IPS-20b (cell line): ENCODE measurements at regions not wholly inside any gene's neighbourhood (a gene's known extent, or its start where the extent isn't known, plus 50 kb on each side); places are given as distances from the start of the nearest gene placed in this dataset.
"Not testable (repeated sequence)": the region's sequence is repeated elsewhere in the genome, so short reads cannot be mapped to it uniquely, and the experiment has no call there.

ENCODE experiments used
- H3K27ac ChIP-seq: one replicate; pipeline ENCODE4 v1.5.1; 2013; ENCODE audit warnings: low read length
- H3K27me3 ChIP-seq: 2 replicates; pipeline ENCODE4 v1.6.1; 2013; ENCODE audit warnings: mild to moderate bottlenecking, low read length, inconsistent platforms; ENCODE audit not compliant: insufficient read depth
- H3K36me3 ChIP-seq: 2 replicates; pipeline ENCODE4 v1.6.1; 2013; ENCODE audit warnings: low read depth, mild to moderate bottlenecking, inconsistent platforms, low read length, moderate library complexity; ENCODE audit not compliant: insufficient read depth
- H3K4me1 ChIP-seq: 2 replicates; pipeline ENCODE4 v1.6.1; 2013; ENCODE audit warnings: mild to moderate bottlenecking, control low read depth, inconsistent platforms, low read length, moderate library complexity; ENCODE audit not compliant: insufficient read depth
- H3K4me3 ChIP-seq: 2 replicates; pipeline ENCODE4 v1.5.1; 2013; ENCODE audit warnings: mild to moderate bottlenecking, low read length, inconsistent platforms
- H3K9ac ChIP-seq: 2 replicates; pipeline ENCODE4 v1.6.1; 2013; ENCODE audit warnings: low read depth, mild to moderate bottlenecking, inconsistent platforms, low read length, moderate library complexity
- H3K9me3 ChIP-seq: 2 replicates; pipeline ENCODE4 v1.6.1; 2013; ENCODE audit warnings: mild to moderate bottlenecking, low read depth, low read length, inconsistent platforms; ENCODE audit not compliant: insufficient read depth

- Histone ChIP-seq H3K36me3 (no peaks in the 10 kb centered on the region), H3K9me3 (no peaks in the 10 kb centered on the region), H3K4me1 (no peaks in the 10 kb centered on the region), H3K27ac (no peak overlapping the region), H3K4me3 (no peak overlapping the region), H3K9ac (no peak overlapping the region), H3K27me3 (no peaks in the 10 kb centered on the region)
Measured at GRCh38 chr12:19901841-19902240, 462.5 kb downstream of the AEBP2 start.

DNA sequence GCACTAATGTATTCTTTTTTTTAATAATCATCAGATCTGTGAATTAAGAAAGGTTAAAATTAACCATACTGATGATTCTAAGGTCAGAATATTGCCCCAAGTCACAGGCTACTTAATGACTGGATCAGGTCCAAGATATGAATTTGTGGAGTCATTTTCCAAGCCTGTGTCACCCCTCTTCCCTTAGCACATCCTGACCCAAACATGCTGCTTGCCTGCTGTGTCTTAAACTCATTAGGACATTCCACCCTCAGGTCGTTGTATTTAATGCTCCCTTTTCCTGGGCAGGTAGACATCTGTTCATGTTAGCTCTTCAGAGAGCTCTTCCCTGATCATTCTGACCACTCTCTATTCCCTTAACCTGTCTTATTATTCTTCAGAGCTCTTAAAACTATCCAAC is 463.5 kb upstream of the PDE3A start:
- no peaks in the 10 kb centered on the region for H3K9me3 ChIP-seq
- H3K27me3 ChIP-seq = no peaks in the 10 kb centered on the region
- H3K4me1 ChIP-seq = no peaks in the 10 kb centered on the region
- H3K4me3 ChIP-seq = no peak overlapping the region
- H3K9ac ChIP-seq = no peak overlapping the region
- no peaks in the 10 kb centered on the region for H3K36me3 ChIP-seq
- no peak overlapping the region for H3K27ac ChIP-seq

DNA sequence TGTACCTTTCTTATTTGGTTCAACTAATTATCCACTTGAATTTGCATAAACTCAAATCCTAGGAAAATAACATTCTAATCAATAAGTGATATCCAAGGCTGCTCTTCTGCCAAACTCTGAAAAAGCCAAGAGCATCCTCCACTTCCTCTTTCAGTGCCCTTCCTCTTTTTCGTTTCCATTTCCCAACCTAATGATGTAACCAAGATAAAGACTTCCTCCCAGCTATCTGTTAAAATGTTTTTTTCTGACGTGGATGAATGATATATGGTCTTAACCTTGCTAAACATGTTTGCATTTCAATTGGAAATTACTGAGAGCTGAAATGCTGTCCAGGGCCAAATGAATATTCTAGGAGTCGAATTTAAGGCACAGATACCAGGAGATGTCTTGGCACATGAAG is 459.5 kb upstream of the PDE3A start:
- Histone ChIP-seq H3K4me1 (peaks cover under 1% of the 10 kb centered on the region; the same call in 1 of the 2 replicates), H3K9me3 (no peaks in the 10 kb centered on the region), H3K9ac (no peak overlapping the region), H3K36me3 (no peaks in the 10 kb centered on the region), H3K4me3 (no peak overlapping the region), H3K27me3 (no peaks in the 10 kb centered on the region), H3K27ac (no peak overlapping the region)

GRCh38 chr12:19909418-19909817 is 458.9 kb upstream of the PDE3A start:
- H3K9ac ChIP-seq = no peak overlapping the region
- H3K27ac ChIP-seq = no peak overlapping the region
- H3K36me3 ChIP-seq = no peaks in the 10 kb centered on the region
- no peaks in the 10 kb centered on the region for H3K9me3 ChIP-seq
- H3K4me1 ChIP-seq = peaks cover 6% of the 10 kb centered on the region; the same call in 1 of the 2 replicates
- H3K4me3 ChIP-seq = no peak overlapping the region
- H3K27me3 ChIP-seq = no peaks in the 10 kb centered on the region

GRCh38 chr12:19910681-19911080 is 457.7 kb upstream of the PDE3A start:
- no peaks in the 10 kb centered on the region for H3K27me3 ChIP-seq
- no peaks in the 10 kb centered on the region for H3K36me3 ChIP-seq
- H3K27ac ChIP-seq = no peak overlapping the region
- H3K9me3 ChIP-seq = no peaks in the 10 kb centered on the region
- H3K4me1 ChIP-seq = peaks cover 17% of the 10 kb centered on the region; the same call in 1 of the 2 replicates
- no peak overlapping the region for H3K4me3 ChIP-seq
- no peak overlapping the region for H3K9ac ChIP-seq

DNA sequence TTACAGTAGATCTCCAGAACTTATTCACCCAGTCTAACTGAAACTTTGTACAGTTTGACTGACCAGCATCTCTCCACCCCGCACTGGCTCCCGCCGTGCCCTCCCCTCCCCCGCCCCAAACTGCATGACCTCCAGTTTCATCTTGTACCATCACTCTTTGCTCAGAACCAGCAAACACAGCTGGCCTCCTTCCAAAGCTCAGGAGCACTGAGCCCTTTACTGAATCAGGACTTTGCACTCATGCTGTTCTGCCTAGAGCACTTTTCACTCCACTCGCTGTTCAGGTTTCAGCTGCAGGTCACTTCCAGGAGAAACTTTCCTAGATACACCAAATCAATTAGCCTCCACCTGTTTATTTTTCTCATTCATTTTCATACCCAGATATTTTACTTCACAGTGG is 455.3 kb upstream of the PDE3A start:
- Histone ChIP-seq H3K27me3 (no peaks in the 10 kb centered on the region), H3K4me3 (no peak overlapping the region), H3K4me1 (peaks cover 28% of the 10 kb centered on the region; the same call in 1 of the 2 replicates), H3K9ac (no peak overlapping the region), H3K27ac (no peak overlapping the region), H3K9me3 (no peaks in the 10 kb centered on the region), H3K36me3 (no peaks in the 10 kb centered on the region)

GRCh38 chr12:19915392-19916195 is 452.7 kb upstream of the PDE3A start:
- Histone ChIP-seq H3K4me1 (peaks cover 28% of the 10 kb centered on the region; the same call in 1 of the 2 replicates), H3K27ac (no peak overlapping the region), H3K9me3 (no peaks in the 10 kb centered on the region), H3K9ac (peak overlapping the region; percentile 41; the same call in 1 of the 2 replicates), H3K4me3 (no peak overlapping the region), H3K27me3 (no peaks in the 10 kb centered on the region), H3K36me3 (no peaks in the 10 kb centered on the region)

- Histone ChIP-seq H3K4me3 (no peak overlapping the region), H3K27ac (no peak overlapping the region), H3K9ac (peak overlapping the region; percentile 41; the same call in 1 of the 2 replicates), H3K36me3 (no peaks in the 10 kb centered on the region), H3K4me1 (peaks cover 28% of the 10 kb centered on the region; the same call in 1 of the 2 replicates), H3K9me3 (no peaks in the 10 kb centered on the region), H3K27me3 (no peaks in the 10 kb centered on the region)
Measured at GRCh38 chr12:19916196-19916753, 452.1 kb upstream of the PDE3A start.

- Histone ChIP-seq H3K27ac (no peak overlapping the region), H3K9ac (no peak overlapping the region), H3K27me3 (no peaks in the 10 kb centered on the region)
Measured at GRCh38 chr12:19916974-19917373, 451.4 kb upstream of the PDE3A start.

DNA sequence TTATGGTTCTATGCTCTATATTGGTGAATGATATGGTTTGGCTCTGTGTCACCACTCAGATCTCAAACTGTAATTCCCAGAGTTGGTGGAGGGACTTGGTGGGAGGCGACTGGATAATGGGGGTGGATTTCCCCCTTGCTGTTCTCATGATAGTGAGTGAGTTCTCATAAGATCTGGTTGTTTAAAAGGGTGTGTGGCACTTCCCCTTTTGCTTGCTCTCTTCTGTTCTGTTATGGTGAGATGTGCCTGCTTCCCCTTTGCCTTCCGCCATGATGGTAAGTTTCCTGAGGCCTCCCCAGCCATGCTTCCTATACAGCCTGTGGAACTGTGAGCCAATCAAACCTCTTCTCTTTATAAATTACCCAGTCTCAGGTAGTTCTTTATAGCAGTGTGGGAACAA is 446.6 kb upstream of the PDE3A start:
- not testable (repeated sequence) for H3K9me3 ChIP-seq, H3K4me1 ChIP-seq, H3K4me3 ChIP-seq, H3K27ac ChIP-seq, H3K36me3 ChIP-seq, H3K27me3 ChIP-seq, H3K9ac ChIP-seq

More at GRCh38 chr12:19916974-19917373, 451.4 kb upstream of the PDE3A start:
- peaks cover 28% of the 10 kb centered on the region; the same call in 1 of the 2 replicates for H3K4me1 ChIP-seq
- no peaks in the 10 kb centered on the region for H3K36me3 ChIP-seq
- H3K9me3 ChIP-seq = no peaks in the 10 kb centered on the region
- H3K4me3 ChIP-seq = no peak overlapping the region

GRCh38 chr12:19922717-19923116 is 445.6 kb upstream of the PDE3A start:
- Histone ChIP-seq H3K36me3 (no peaks in the 10 kb centered on the region), H3K4me3 (no peak overlapping the region), H3K27me3 (no peaks in the 10 kb centered on the region), H3K9me3 (no peaks in the 10 kb centered on the region), H3K9ac (no peak overlapping the region), H3K4me1 (peaks cover 6% of the 10 kb centered on the region; the same call in 1 of the 2 replicates), H3K27ac (no peak overlapping the region)

DNA sequence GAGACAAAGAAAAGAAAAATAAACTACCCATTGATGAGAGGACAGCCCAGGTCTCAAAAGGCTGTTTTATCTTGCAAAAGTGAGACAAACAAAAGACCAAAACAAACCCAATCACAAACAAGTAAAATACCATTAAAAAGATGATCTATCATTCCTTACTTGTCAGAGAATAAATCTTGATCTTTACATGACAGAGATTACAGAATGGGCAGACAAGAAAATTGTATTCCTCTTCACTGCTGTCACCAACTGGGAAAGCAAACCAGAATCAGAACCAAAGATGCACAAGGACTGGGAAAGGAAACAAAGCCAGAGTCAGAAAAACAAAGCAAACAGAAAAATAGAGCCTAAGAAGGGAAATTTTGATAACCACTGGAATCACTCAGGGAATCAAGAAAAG is 444.0 kb upstream of the PDE3A start:
- no peaks in the 10 kb centered on the region for H3K27me3 ChIP-seq
- no peak overlapping the region for H3K9ac ChIP-seq
- H3K4me3 ChIP-seq = no peak overlapping the region
- no peak overlapping the region for H3K27ac ChIP-seq
- no peaks in the 10 kb centered on the region for H3K9me3 ChIP-seq
- no peaks in the 10 kb centered on the region for H3K36me3 ChIP-seq
- peaks cover 6% of the 10 kb centered on the region; the same call in 1 of the 2 replicates for H3K4me1 ChIP-seq
